DOHH2 (cell line): ENCODE measurements at regions not wholly inside any gene's neighbourhood (a gene's known extent, or its start where the extent isn't known, plus 50 kb on each side); places are given as distances from the start of the nearest gene placed in this dataset.

Experiments used
- CTCF ChIP-seq: fragments of 200-600 bp; sonication (generic); IDR thresholded peaks from one replicate; pipeline ENCODE4 v1.5.1; 2014; ENCODE audit warnings: antibody characterized with exemption, mild to moderate bottlenecking, low read depth, low read length; ENCODE audit not compliant: poor library complexity, severe bottlenecking
- EZH2phosphoT487 ChIP-seq: fragments of 200-600 bp; sonication (generic); IDR thresholded peaks from 2 replicates; pipeline ENCODE4 v1.6.1; 2017; ENCODE audit warnings: borderline replicate concordance, mild to moderate bottlenecking, antibody characterized with exemption, low read length, moderate library complexity, mixed read lengths

GRCh38 chrX:148259990-148260389 is 240.4 kb upstream of the AFF2 start:
- TF ChIP-seq CTCF (no peak), EZH2phosphoT487 (no peak)
